Progenitor cell of endocrine pancreas (in vitro differentiated cells): ENCODE measurements at regions not wholly inside any gene's neighbourhood (a gene's known extent, or its start where the extent isn't known, plus 50 kb on each side); places are given as distances from the start of the nearest gene placed in this dataset.

Source experiments
- DNase-seq: peaks from one replicate; pipeline ENCODE4 v3.0.0; 2021; ENCODE audit warnings: low spot score; ENCODE audit not compliant: unreplicated experiment
- H3K27ac Mint-ChIP-seq: 2 replicates; pipeline ENCODE4 v1.8.0; 2021; ENCODE audit warnings: mild to moderate bottlenecking, moderate library complexity, mixed read lengths
- H3K27me3 Mint-ChIP-seq: 2 replicates; pipeline ENCODE4 v1.8.0; 2021; ENCODE audit warnings: mixed read lengths
- H3K36me3 Mint-ChIP-seq: 2 replicates; pipeline ENCODE4 v1.8.0; 2022; ENCODE audit warnings: mixed read lengths; ENCODE audit not compliant: insufficient read depth
- H3K4me1 Mint-ChIP-seq: 2 replicates; pipeline ENCODE4 v1.8.0; 2021; ENCODE audit warnings: low read depth, mixed read lengths
- H3K4me3 Mint-ChIP-seq: 2 replicates; pipeline ENCODE4 v1.8.0; 2021; ENCODE audit warnings: low read depth, mild to moderate bottlenecking, moderate library complexity, mixed read lengths
- H3K9me3 Mint-ChIP-seq: 2 replicates; pipeline ENCODE4 v1.8.0; 2021; ENCODE audit warnings: low read depth, mixed read lengths
- CTCF ChIP-seq: fragments of 200-600 bp; sonication (generic); IDR thresholded peaks from one replicate; pipeline ENCODE4 v1.5.0; 2021; ENCODE audit warnings: antibody characterized with exemption, mild to moderate bottlenecking; ENCODE audit not compliant: unreplicated experiment

- Mint-ChIP-seq H3K36me3 (no peaks in the 10 kb centered on the region), H3K4me3 (no peak overlapping the region), H3K27me3 (no peaks in the 10 kb centered on the region), H3K27ac (no peak overlapping the region), H3K9me3 (no peaks in the 10 kb centered on the region), H3K4me1 (no peaks in the 10 kb centered on the region)
- DNase-seq, result no peak
- no peak for TF ChIP-seq CTCF
Measured at GRCh38 chr3:86661817-86662216, 329.1 kb downstream of the VGLL3 start.

- Mint-ChIP-seq H3K27ac (no peak overlapping the region), H3K9me3 (no peaks in the 10 kb centered on the region), H3K4me3 (no peak overlapping the region), H3K27me3 (no peaks in the 10 kb centered on the region), H3K36me3 (no peaks in the 10 kb centered on the region), H3K4me1 (no peaks in the 10 kb centered on the region)
- DNase-seq, result no peak
- no peak for TF ChIP-seq CTCF
Measured at GRCh38 chr3:86658876-86659275, 332.1 kb downstream of the VGLL3 start.

GRCh38 chr3:86654806-86655460, 336.0 kb downstream of the VGLL3 start:
- Mint-ChIP-seq H3K36me3 (no peaks in the 10 kb centered on the region), H3K27me3 (no peaks in the 10 kb centered on the region), H3K9me3 (no peaks in the 10 kb centered on the region), H3K4me1 (peaks cover 5% of the 10 kb centered on the region), H3K27ac (no peak overlapping the region), H3K4me3 (no peak overlapping the region)
- no peak for DNase-seq
- no peak for TF ChIP-seq CTCF

- Mint-ChIP-seq H3K4me1 (peaks cover 5% of the 10 kb centered on the region), H3K27me3 (no peaks in the 10 kb centered on the region), H3K36me3 (no peaks in the 10 kb centered on the region), H3K4me3 (no peak overlapping the region), H3K9me3 (no peaks in the 10 kb centered on the region), H3K27ac (no peak overlapping the region)
- TF ChIP-seq CTCF, result no peak
- no peak for DNase-seq
Measured at GRCh38 chr3:86653661-86654205, 337.2 kb downstream of the VGLL3 start.

GRCh38 chr3:86648087-86648486, 342.9 kb downstream of the VGLL3 start:
- Mint-ChIP-seq H3K36me3 (no peaks in the 10 kb centered on the region), H3K9me3 (no peaks in the 10 kb centered on the region), H3K27ac (no peak overlapping the region), H3K27me3 (no peaks in the 10 kb centered on the region), H3K4me3 (no peak overlapping the region), H3K4me1 (no peaks in the 10 kb centered on the region)
- DNase-seq, result no peak
- no peak for TF ChIP-seq CTCF
